ENCODE measurements at regions not wholly inside any gene's neighbourhood (a gene's known extent, or its start where the extent isn't known, plus 50 kb on each side); places are given as distances from the start of the nearest gene placed in this dataset.

DNA sequence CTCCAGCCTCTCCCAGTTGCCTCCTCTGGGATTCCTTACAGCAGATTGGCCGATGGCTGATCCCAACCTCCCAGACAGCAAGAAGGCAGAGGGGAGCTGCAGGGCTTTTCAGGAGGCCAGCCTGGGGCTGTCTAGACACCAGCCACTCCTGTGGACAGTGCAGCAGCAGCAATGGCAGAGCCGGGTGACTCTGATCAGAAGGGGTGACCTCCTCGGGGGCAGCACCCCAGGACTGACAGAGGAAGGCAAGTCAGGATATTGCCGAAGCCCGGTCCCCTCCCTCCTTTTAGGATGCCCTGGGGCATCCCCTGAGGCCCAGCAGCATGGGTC lies 84.5 kb downstream of the INHBB start:
- WGBS (ENCODE audit: low lambda C conversion rate): 33% methylated on average over 1 of the region's 5 CpGs
- Histone ChIP-seq H3K9ac (ENCODE audit: insufficient read depth, low read depth, low read length) (no peak overlapping the region), H3K27me3 (ENCODE audit: control insufficient read depth in 1 of 2, insufficient read depth in 2 of 2, low read length in 2 of 2) (peaks cover 14 to 87% of the 10 kb centered on the region in 2 experiments), H3K4me2 (ENCODE audit: low read depth, low read length) (no peak overlapping the region), H3K79me2 (ENCODE audit: insufficient read depth, low read length) (no peaks in the 10 kb centered on the region), H3K4me3 (replicated peaks in 1 of 3; ENCODE audit: insufficient read depth in 1 of 3, low read depth in 2 of 3, low read length in 3 of 3) (no peak overlapping the region), H2AFZ (ENCODE audit: low read length) (no peak overlapping the region), H3K9me3 (ENCODE audit: low read length) (no peaks in the 10 kb centered on the region), H4K20me1 (ENCODE audit: insufficient read depth, low read length) (no peaks in the 10 kb centered on the region), H3K36me3 (replicated peaks in 1 of 2; ENCODE audit: control insufficient read depth in 1 of 2, insufficient read depth in 2 of 2, low read length in 2 of 2) (no peaks in the 10 kb centered on the region), H3K27ac (ENCODE audit: extremely low read length, insufficient read depth, low read length) (no peak overlapping the region), H3K4me1 (ENCODE audit: insufficient read depth, low read length) (no peaks in the 10 kb centered on the region)
- ATAC-seq (no peak), FAIRE-seq (no peak), DNase-seq (ENCODE audit: low spot score) (no peak)
- no TSS peak for BruUV-seq (replicated peaks)
- ChIA-PET CTCF (ENCODE audit: low intra/inter-chr PET ratio, low total read pairs) (no interaction called here), POLR2A (no interaction called here)
- in situ Hi-C loops (cut with HindIII; ENCODE audit: extremely low pct_ligation_motif_present, low pct_unique_long_range_greater_than_20kb) (no loop called here), intact Hi-C loops (cut with micrococcal nuclease; ENCODE audit: unreplicated experiment) (no loop called here)
- TF ChIP-seq CCDC6 (CRISPR knock-in tag; IDR thresholded peaks at IDR 0.05) (no peak), PHF8 (CRISPR knock-in tag; IDR thresholded peaks at IDR 0.05) (no peak), ZSCAN21 (CRISPR knock-in tag; IDR thresholded peaks at IDR 0.05; ENCODE audit: borderline replicate concordance) (no peak), GPN1 (CRISPR knock-in tag; IDR thresholded peaks at IDR 0.05; ENCODE audit: borderline replicate concordance) (no peak), SSRP1 (CRISPR knock-in tag; IDR thresholded peaks at IDR 0.05) (no peak), SMC3 (IDR thresholded peaks at IDR 0.05; ENCODE audit: low read length) (no peak), RAD21 (CRISPR knock-in tag; IDR thresholded peaks at IDR 0.05) (no peak), GATAD2A (CRISPR knock-in tag; IDR thresholded peaks at IDR 0.05) (no peak), CREM (IDR thresholded peaks at IDR 0.05) (no peak), CREM (CRISPR knock-in tag; IDR thresholded peaks at IDR 0.05) (no peak), NFIC (IDR thresholded peaks at IDR 0.05; ENCODE audit: low read length) (no peak)
- TF ChIP-seq, protein P1, sequence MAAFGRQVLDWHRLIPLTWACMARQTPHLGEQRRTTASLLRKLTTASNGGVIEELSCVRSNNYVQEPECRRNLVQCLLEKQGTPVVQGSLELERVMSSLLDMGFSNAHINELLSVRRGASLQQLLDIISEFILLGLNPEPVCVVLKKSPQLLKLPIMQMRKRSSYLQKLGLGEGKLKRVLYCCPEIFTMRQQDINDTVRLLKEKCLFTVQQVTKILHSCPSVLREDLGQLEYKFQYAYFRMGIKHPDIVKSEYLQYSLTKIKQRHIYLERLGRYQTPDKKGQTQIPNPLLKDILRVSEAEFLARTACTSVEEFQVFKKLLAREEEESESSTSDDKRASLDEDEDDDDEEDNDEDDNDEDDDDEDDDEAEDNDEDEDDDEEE (CRISPR knock-in tag; IDR thresholded peaks at IDR 0.05): no peak
- TF ChIP-seq, protein P2, sequence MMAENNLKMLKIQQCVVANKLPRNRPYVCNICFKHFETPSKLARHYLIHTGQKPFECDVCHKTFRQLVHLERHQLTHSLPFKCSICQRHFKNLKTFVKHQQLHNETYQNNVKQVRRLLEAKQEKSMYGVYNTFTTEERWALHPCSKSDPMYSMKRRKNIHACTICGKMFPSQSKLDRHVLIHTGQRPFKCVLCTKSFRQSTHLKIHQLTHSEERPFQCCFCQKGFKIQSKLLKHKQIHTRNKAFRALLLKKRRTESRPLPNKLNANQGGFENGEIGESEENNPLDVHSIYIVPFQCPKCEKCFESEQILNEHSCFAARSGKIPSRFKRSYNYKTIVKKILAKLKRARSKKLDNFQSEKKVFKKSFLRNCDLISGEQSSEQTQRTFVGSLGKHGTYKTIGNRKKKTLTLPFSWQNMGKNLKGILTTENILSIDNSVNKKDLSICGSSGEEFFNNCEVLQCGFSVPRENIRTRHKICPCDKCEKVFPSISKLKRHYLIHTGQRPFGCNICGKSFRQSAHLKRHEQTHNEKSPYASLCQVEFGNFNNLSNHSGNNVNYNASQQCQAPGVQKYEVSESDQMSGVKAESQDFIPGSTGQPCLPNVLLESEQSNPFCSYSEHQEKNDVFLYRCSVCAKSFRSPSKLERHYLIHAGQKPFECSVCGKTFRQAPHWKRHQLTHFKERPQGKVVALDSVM (CRISPR knock-in tag; IDR thresholded peaks at IDR 0.05): no peak
- TF ChIP-seq, protein P3, sequence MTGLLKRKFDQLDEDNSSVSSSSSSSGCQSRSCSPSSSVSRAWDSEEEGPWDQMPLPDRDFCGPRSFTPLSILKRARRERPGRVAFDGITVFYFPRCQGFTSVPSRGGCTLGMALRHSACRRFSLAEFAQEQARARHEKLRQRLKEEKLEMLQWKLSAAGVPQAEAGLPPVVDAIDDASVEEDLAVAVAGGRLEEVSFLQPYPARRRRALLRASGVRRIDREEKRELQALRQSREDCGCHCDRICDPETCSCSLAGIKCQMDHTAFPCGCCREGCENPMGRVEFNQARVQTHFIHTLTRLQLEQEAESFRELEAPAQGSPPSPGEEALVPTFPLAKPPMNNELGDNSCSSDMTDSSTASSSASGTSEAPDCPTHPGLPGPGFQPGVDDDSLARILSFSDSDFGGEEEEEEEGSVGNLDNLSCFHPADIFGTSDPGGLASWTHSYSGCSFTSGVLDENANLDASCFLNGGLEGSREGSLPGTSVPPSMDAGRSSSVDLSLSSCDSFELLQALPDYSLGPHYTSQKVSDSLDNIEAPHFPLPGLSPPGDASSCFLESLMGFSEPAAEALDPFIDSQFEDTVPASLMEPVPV (CRISPR knock-in tag; IDR thresholded peaks at IDR 0.05): no peak
- TF ChIP-seq, protein P4, sequence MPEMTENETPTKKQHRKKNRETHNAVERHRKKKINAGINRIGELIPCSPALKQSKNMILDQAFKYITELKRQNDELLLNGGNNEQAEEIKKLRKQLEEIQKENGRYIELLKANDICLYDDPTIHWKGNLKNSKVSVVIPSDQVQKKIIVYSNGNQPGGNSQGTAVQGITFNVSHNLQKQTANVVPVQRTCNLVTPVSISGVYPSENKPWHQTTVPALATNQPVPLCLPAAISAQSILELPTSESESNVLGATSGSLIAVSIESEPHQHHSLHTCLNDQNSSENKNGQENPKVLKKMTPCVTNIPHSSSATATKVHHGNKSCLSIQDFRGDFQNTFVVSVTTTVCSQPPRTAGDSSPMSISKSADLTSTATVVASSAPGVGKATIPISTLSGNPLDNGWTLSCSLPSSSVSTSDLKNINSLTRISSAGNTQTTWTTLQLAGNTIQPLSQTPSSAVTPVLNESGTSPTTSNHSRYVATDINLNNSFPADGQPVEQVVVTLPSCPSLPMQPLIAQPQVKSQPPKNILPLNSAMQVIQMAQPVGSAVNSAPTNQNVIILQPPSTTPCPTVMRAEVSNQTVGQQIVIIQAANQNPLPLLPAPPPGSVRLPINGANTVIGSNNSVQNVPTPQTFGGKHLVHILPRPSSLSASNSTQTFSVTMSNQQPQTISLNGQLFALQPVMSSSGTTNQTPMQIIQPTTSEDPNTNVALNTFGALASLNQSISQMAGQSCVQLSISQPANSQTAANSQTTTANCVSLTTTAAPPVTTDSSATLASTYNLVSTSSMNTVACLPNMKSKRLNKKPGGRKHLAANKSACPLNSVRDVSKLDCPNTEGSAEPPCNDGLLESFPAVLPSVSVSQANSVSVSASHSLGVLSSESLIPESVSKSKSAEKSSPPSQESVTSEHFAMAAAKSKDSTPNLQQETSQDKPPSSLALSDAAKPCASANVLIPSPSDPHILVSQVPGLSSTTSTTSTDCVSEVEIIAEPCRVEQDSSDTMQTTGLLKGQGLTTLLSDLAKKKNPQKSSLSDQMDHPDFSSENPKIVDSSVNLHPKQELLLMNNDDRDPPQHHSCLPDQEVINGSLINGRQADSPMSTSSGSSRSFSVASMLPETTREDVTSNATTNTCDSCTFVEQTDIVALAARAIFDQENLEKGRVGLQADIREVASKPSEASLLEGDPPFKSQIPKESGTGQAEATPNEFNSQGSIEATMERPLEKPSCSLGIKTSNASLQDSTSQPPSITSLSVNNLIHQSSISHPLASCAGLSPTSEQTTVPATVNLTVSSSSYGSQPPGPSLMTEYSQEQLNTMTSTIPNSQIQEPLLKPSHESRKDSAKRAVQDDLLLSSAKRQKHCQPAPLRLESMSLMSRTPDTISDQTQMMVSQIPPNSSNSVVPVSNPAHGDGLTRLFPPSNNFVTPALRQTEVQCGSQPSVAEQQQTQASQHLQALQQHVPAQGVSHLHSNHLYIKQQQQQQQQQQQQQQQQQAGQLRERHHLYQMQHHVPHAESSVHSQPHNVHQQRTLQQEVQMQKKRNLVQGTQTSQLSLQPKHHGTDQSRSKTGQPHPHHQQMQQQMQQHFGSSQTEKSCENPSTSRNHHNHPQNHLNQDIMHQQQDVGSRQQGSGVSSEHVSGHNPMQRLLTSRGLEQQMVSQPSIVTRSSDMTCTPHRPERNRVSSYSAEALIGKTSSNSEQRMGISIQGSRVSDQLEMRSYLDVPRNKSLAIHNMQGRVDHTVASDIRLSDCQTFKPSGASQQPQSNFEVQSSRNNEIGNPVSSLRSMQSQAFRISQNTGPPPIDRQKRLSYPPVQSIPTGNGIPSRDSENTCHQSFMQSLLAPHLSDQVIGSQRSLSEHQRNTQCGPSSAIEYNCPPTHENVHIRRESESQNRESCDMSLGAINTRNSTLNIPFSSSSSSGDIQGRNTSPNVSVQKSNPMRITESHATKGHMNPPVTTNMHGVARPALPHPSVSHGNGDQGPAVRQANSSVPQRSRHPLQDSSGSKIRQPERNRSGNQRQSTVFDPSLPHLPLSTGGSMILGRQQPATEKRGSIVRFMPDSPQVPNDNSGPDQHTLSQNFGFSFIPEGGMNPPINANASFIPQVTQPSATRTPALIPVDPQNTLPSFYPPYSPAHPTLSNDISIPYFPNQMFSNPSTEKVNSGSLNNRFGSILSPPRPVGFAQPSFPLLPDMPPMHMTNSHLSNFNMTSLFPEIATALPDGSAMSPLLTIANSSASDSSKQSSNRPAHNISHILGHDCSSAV (CRISPR knock-in tag; IDR thresholded peaks at IDR 0.05; ENCODE audit: borderline replicate concordance): no peak
